ENCODE measurements at regions not wholly inside any gene's neighbourhood (a gene's known extent, or its start where the extent isn't known, plus 50 kb on each side); places are given as distances from the start of the nearest gene placed in this dataset.

DNA sequence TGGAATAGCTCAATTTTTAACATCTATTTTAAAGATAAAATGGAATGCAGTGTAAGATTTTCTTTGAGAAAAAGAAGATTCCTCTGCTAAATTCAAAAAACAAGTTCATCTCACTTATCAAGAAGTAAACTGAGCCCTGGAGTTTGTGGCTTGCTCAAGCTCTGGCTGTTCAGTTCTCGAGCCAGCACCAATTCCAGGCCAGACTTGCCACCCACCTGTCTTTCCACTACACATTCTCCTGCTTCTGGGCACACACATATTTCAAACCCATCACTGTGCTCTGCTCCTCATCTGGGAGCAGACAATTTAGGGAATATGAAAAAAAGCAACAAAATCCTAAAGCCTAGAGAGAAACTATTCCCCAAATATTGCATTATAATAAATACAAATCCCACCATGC lies 424.5 kb downstream of the ENC1 start:
- TF ChIP-seq CTCF (IDR thresholded peaks at IDR 0.05; ENCODE audit: extremely low read depth in 1 of 2, insufficient read depth in 1 of 2, low read depth in 1 of 2, low read length in 2 of 2) (no peak), GATA2 (IDR thresholded peaks at IDR 0.05; ENCODE audit: insufficient read depth, insufficient read length, low read depth, low read length) (no peak), POLR2AphosphoS5 (IDR thresholded peaks at IDR 0.05; ENCODE audit: insufficient read depth, low read depth, low read length) (no peak), POLR2A (IDR thresholded peaks at IDR 0.05; ENCODE audit: low read depth, low read length) (no peak)
- TF ChIP-seq, protein P1, sequence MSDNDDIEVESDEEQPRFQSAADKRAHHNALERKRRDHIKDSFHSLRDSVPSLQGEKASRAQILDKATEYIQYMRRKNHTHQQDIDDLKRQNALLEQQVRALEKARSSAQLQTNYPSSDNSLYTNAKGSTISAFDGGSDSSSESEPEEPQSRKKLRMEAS (IDR thresholded peaks at IDR 0.05; ENCODE audit: insufficient read depth, insufficient read length): no peak

Measured in endothelial cell of umbilical vein (primary cell).